Prostate gland (tissue), 2 donors: ENCODE measurements at regions not wholly inside any gene's neighbourhood (a gene's known extent, or its start where the extent isn't known, plus 50 kb on each side); places are given as distances from the start of the nearest gene placed in this dataset.

Source experiments
- POLR2A ChIP-seq: fragments of 450-650 bp; IDR thresholded peaks from one replicate; pipeline ENCODE4 v1.6.1; 2016; ENCODE audit warnings: antibody characterized with exemption, mild to moderate bottlenecking
- TF ChIP-seq, protein P1 (sequence below), 4 experiments: fragments of 200-600 bp in 2 of 4; fragments of 450-650 bp in 2 of 4; sonication (generic) in 2 of 4; IDR thresholded peaks; 1 replicate in 3 of 4; 2 replicates in 1 of 4; pipeline ENCODE4 v1.5.1; 2016 to 2019; ENCODE audit warnings: antibody characterized with exemption in 4 of 4, mild to moderate bottlenecking in 2 of 4, moderate library complexity in 2 of 4

GRCh38 chr6:147633191-147633590 is 124.7 kb downstream of the SAMD5 start:
- TF ChIP-seq, protein P1, sequence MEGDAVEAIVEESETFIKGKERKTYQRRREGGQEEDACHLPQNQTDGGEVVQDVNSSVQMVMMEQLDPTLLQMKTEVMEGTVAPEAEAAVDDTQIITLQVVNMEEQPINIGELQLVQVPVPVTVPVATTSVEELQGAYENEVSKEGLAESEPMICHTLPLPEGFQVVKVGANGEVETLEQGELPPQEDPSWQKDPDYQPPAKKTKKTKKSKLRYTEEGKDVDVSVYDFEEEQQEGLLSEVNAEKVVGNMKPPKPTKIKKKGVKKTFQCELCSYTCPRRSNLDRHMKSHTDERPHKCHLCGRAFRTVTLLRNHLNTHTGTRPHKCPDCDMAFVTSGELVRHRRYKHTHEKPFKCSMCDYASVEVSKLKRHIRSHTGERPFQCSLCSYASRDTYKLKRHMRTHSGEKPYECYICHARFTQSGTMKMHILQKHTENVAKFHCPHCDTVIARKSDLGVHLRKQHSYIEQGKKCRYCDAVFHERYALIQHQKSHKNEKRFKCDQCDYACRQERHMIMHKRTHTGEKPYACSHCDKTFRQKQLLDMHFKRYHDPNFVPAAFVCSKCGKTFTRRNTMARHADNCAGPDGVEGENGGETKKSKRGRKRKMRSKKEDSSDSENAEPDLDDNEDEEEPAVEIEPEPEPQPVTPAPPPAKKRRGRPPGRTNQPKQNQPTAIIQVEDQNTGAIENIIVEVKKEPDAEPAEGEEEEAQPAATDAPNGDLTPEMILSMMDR (IDR thresholded peaks at IDR 0.05) = no peak
- no peak for TF ChIP-seq POLR2A
